SK-N-SH (cell line): ENCODE measurements at regions not wholly inside any gene's neighbourhood (a gene's known extent, or its start where the extent isn't known, plus 50 kb on each side); places are given as distances from the start of the nearest gene placed in this dataset.
"Not testable (repeated sequence)": the region's sequence is repeated elsewhere in the genome, so short reads cannot be mapped to it uniquely, and the experiment has no call there.

Experiments
- CTCF ChIA-PET: fragments of 300-600, 350-600 bp; formaldehyde crosslinking; extraction: SDS; loops from one replicate; lab custom pipeline; 2021; lab: Yijun Ruan, JAX
- POLR2A ChIA-PET: fragments of 350-600 bp; sonication (Branson Sonifier 250); formaldehyde crosslinking; extraction: SDS; loops from one replicate; lab custom pipeline; 2020; ENCODE audit warnings: antibody characterized with exemption, inconsistent platforms; lab: Yijun Ruan, JAX
- DNase-seq: peaks from one replicate; pipeline ENCODE4 v3.0.0; 2012
- H2AFZ ChIP-seq: fragments of 200-600 bp; sonication (generic); 2 replicates; pipeline ENCODE4 v1.8.1; 2016; ENCODE audit warnings: antibody characterized with exemption, mild to moderate bottlenecking, low read depth
- H3F3A ChIP-seq: fragments of 200-600 bp; sonication (generic); replicated peaks from 2 replicates; pipeline ENCODE3; 2016; ENCODE audit warnings: antibody characterized with exemption, mild to moderate bottlenecking; ENCODE audit not compliant: insufficient read depth
- H3K27ac ChIP-seq, 2 experiments: fragments of 200-500 bp in 1 of 2; fragments of 200-600 bp in 1 of 2; sonication (Bioruptor generic) in 1 of 2; sonication (generic), shearing (Covaris generic) in 1 of 2; 2 replicates each; pipeline versions ENCODE4 v1.5.1 to v1.6.1; 2014 to 2016; ENCODE audit warnings: low read depth in 2 of 2, inconsistent platforms in 1 of 2, low read length in 1 of 2, mild to moderate bottlenecking in 1 of 2, mixed read lengths in 1 of 2
- H3K27me3 ChIP-seq: fragments of 200-600 bp; sonication (generic), shearing (Covaris generic); 2 replicates; pipeline ENCODE4 v1.6.1; 2016; ENCODE audit warnings: mixed run types; ENCODE audit not compliant: insufficient read depth
- H3K36me3 ChIP-seq, 2 experiments: fragments of 200-500 bp in 1 of 2; fragments of 200-600 bp in 1 of 2; sonication (Bioruptor generic) in 1 of 2; sonication (generic) in 1 of 2; replicated peaks in 1 of 2; 2 replicates each; pipeline versions ENCODE3 to v1.5.1; 2014 to 2016; ENCODE audit warnings: low read length in 1 of 2, mild to moderate bottlenecking in 1 of 2; ENCODE audit not compliant: insufficient read depth in 2 of 2, control insufficient read depth in 1 of 2
- H3K4me1 ChIP-seq, 2 experiments: fragments of 200-500 bp in 1 of 2; fragments of 200-600 bp in 1 of 2; sonication (Bioruptor generic) in 1 of 2; sonication (generic), shearing (Covaris generic) in 1 of 2; 2 replicates each; pipeline versions ENCODE4 v1.5.1 to v1.6.1; 2014 to 2016; ENCODE audit warnings: low read depth in 1 of 2, low read length in 1 of 2, mixed run types in 1 of 2; ENCODE audit not compliant: insufficient read depth in 2 of 2, control insufficient read depth in 1 of 2
- H3K4me2 ChIP-seq: fragments of 200-600 bp; sonication (generic), shearing (Covaris generic); 2 replicates; pipeline ENCODE4 v1.6.1; 2017; ENCODE audit warnings: mixed run types
- H3K4me3 ChIP-seq, 2 experiments: fragments of 200-500 bp in 1 of 2; fragments of 200-600 bp in 1 of 2; sonication (Bioruptor generic) in 1 of 2; sonication (generic), shearing (Covaris generic) in 1 of 2; 2 replicates each; pipeline versions ENCODE4 v1.5.1 to v1.8.1; 2014 to 2016; ENCODE audit warnings: low read depth in 2 of 2, inconsistent platforms in 1 of 2, low read length in 1 of 2, mild to moderate bottlenecking in 1 of 2, mixed read lengths in 1 of 2, moderate library complexity in 1 of 2
- H3K79me2 ChIP-seq: fragments of 200-600 bp; sonication (generic); 2 replicates; pipeline ENCODE4 v1.8.1; 2017; ENCODE audit warnings: mild to moderate bottlenecking; ENCODE audit not compliant: insufficient read depth
- H3K9ac ChIP-seq: fragments of 200-600 bp; sonication (generic); 2 replicates; pipeline ENCODE4 v1.6.1; 2017; ENCODE audit warnings: mixed run types
- H3K9me2 ChIP-seq: fragments of 200-600 bp; sonication (generic); 2 replicates; pipeline ENCODE4 v1.6.1; 2017; ENCODE audit warnings: mixed run types
- H3K9me3 ChIP-seq: fragments of 200-600 bp; sonication (generic); 2 replicates; pipeline ENCODE4 v1.6.1; 2017; ENCODE audit warnings: mixed run types, mild to moderate bottlenecking, moderate library complexity
- H4K20me1 ChIP-seq: fragments of 200-600 bp; sonication (generic); 2 replicates; pipeline ENCODE4 v1.6.1; 2017; ENCODE audit warnings: mild to moderate bottlenecking, mixed run types; ENCODE audit not compliant: insufficient read depth
- ELF1 ChIP-seq: IDR thresholded peaks from 2 replicates; pipeline ENCODE4 v1.4.0; 2012
- FOXM1 ChIP-seq: IDR thresholded peaks from 2 replicates; pipeline ENCODE4 v1.4.0; 2012; ENCODE audit warnings: low read depth, mild to moderate bottlenecking
- GABPA ChIP-seq: IDR thresholded peaks from 2 replicates; pipeline ENCODE4 v1.4.0; 2012; ENCODE audit warnings: low read depth, mild to moderate bottlenecking
- GATA2 ChIP-seq: sonication (generic); formaldehyde crosslinking; IDR thresholded peaks from 2 replicates; pipeline ENCODE4 v1.5.0; 2020; ENCODE audit warnings: mild to moderate bottlenecking, missing genetic modification reagents
- RAD21 ChIP-seq: IDR thresholded peaks from 2 replicates; pipeline ENCODE4 v1.6.1; 2012; ENCODE audit warnings: mild to moderate bottlenecking, low read length
- RCOR1 ChIP-seq: fragments of 150-350 bp; IDR thresholded peaks from 2 replicates; pipeline ENCODE4 v1.6.1; 2017; ENCODE audit warnings: antibody characterized with exemption, low read length
- RFX5 ChIP-seq: IDR thresholded peaks from 2 replicates; pipeline ENCODE4 v1.6.1; 2012; ENCODE audit warnings: mild to moderate bottlenecking, improper control_type of control experiment, low read length
- SMC3 ChIP-seq: IDR thresholded peaks from 2 replicates; pipeline ENCODE4 v1.6.1; 2012; ENCODE audit warnings: low read depth, low read length, improper control_type of control experiment
- WGBS: methylation state at CpG from one replicate; pipeline ENCODE4 v1.1.6; 2017; ENCODE audit warnings: low lambda C conversion rate; 5-methylcytosine and 5-hydroxymethylcytosine counted together
- TF ChIP-seq, protein P1 (sequence below): IDR thresholded peaks from 2 replicates; pipeline ENCODE4; 2012

- H3K4me1 ChIP-seq, H3K9me2 ChIP-seq, H3F3A ChIP-seq, H4K20me1 ChIP-seq, H3K27ac ChIP-seq, H3K79me2 ChIP-seq, H3K27me3 ChIP-seq, H2AFZ ChIP-seq, CTCF ChIA-PET, H3K4me2 ChIP-seq, H3K9ac ChIP-seq, H3K4me3 ChIP-seq, H3K36me3 ChIP-seq, POLR2A ChIA-PET, DNase-seq, H3K9me3 ChIP-seq: not testable (repeated sequence)
- 9% methylated on average over 1 of the region's 1 CpG for WGBS
These were observed 370.3 kb upstream of the SYNCRIP start for GRCh38 chr6:86012991-86013390.

GRCh38 chr6:86010915-86011786 is 368.5 kb upstream of the SYNCRIP start:
- TF ChIP-seq FOXM1 (no peak), RFX5 (no peak), GATA2 (CRISPR knock-in tag) (no peak), GABPA (no peak), ELF1 (no peak), RAD21 (no peak), SMC3 (no peak)
- TF ChIP-seq, all 33 proteins: peak for 0
- WGBS, result 45% methylated on average over 9 of the region's 9 CpGs

DNA sequence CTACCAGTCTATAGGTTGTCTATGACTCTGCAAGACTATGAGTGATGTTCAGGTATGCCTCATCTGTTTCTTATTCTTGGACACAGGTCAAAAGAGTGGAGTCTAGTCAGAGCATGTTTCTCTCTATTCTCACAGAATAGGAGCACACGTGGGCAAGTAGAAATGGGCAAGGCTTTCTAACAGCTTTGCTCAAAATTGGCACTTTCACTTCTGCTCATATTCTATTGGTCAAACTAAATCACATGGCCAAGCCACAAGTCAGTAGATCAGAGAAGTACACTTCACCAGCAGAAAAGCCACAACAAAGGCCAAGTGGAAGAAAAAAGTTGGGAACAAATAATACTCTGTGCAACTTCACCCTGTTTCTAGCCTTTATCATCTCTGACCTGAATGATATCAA is 354.5 kb upstream of the SYNCRIP start:
- no peaks in the 10 kb centered on the region for H3K9me2 ChIP-seq
- no peak overlapping the region for H3K27ac ChIP-seq
- no peaks in the 10 kb centered on the region for H3K4me1 ChIP-seq
- H3K4me3 ChIP-seq, result no peak overlapping the region
- no peaks in the 10 kb centered on the region for H4K20me1 ChIP-seq
- no peaks in the 10 kb centered on the region for H3K27me3 ChIP-seq
- H3K9me3 ChIP-seq, result peaks cover 4% of the 10 kb centered on the region; the same call in 1 of the 2 replicates
- H3K79me2 ChIP-seq, result no peaks in the 10 kb centered on the region
- no peak overlapping the region for H2AFZ ChIP-seq
- no peak overlapping the region for H3K9ac ChIP-seq
- POLR2A ChIA-PET, result no interaction called here
- CTCF ChIA-PET, result interaction anchor here (1.5 kb wide), 1 partner anchor 14 kb away, joined by 3 read pairs; no protein-coding TSS in a partner anchor
- WGBS, result 13% methylated on average over 1 of the region's 1 CpG
- H3K4me2 ChIP-seq, result no peak overlapping the region
- TF ChIP-seq RAD21, result no peak
- TF ChIP-seq, protein P1, sequence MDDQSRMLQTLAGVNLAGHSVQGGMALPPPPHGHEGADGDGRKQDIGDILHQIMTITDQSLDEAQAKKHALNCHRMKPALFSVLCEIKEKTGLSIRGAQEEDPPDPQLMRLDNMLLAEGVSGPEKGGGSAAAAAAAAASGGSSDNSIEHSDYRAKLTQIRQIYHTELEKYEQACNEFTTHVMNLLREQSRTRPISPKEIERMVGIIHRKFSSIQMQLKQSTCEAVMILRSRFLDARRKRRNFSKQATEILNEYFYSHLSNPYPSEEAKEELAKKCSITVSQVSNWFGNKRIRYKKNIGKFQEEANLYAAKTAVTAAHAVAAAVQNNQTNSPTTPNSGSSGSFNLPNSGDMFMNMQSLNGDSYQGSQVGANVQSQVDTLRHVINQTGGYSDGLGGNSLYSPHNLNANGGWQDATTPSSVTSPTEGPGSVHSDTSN, result no peak
- TF ChIP-seq RCOR1, result no peak
- TF ChIP-seq RFX5, result no peak
- no peaks in the 10 kb centered on the region for H3K36me3 ChIP-seq
- H3F3A ChIP-seq, result no peaks in the 10 kb centered on the region
- DNase-seq, result no peak

More at GRCh38 chr6:86010915-86011786, 368.5 kb upstream of the SYNCRIP start:
- Histone ChIP-seq H2AFZ (no peak overlapping the region), H3K4me3 (no peak overlapping the region), H3K9ac (no peak overlapping the region), H3K79me2 (no peaks in the 10 kb centered on the region), H3K27me3 (no peaks in the 10 kb centered on the region), H3K9me2 (no peaks in the 10 kb centered on the region), H3K36me3 (no peaks in the 10 kb centered on the region), H3K9me3 (no peaks in the 10 kb centered on the region), H4K20me1 (no peaks in the 10 kb centered on the region), H3K4me2 (no peak overlapping the region), H3K4me1 (no peaks in the 10 kb centered on the region; a peak in 1 of 4 replicates), H3F3A (no peaks in the 10 kb centered on the region), H3K27ac (no peak overlapping the region)
- POLR2A ChIA-PET, result interaction anchor here (0.6 kb wide), 1 partner anchor 1009 kb away, joined by 3 read pairs; no protein-coding TSS in a partner anchor
- DNase-seq, result no peak
- CTCF ChIA-PET, result interaction anchor here (1.1 kb wide), 1 partner anchor 14 kb away, joined by 3 read pairs; no protein-coding TSS in a partner anchor
